K562 (cell line): ENCODE measurements at regions not wholly inside any gene's neighbourhood (a gene's known extent, or its start where the extent isn't known, plus 50 kb on each side); places are given as distances from the start of the nearest gene placed in this dataset.

Source experiments
- CEBPB ChIP-seq: fragments of 450-650 bp; IDR thresholded peaks from 2 replicates; pipeline ENCODE4 v1.6.1; 2016; ENCODE audit warnings: missing genetic modification characterization, missing compliant biosample characterization
- ELF2 ChIP-seq: fragments of 250-450 bp; sonication (Bioruptor Pico); IDR thresholded peaks from 2 replicates; pipeline ENCODE4 v1.5.0; 2021; ENCODE audit warnings: mild to moderate bottlenecking
- ESRRA ChIP-seq: fragments of 450-650 bp; IDR thresholded peaks from 2 replicates; pipeline ENCODE4 v1.6.1; 2014; ENCODE audit warnings: low read depth, mild to moderate bottlenecking, moderate library complexity, borderline replicate concordance
- JUNB ChIP-seq: fragments of 450-650 bp; formaldehyde crosslinking; conservative IDR thresholded peaks from 2 replicates; pipeline ENCODE4 v1.4.0; 2020; ENCODE audit warnings: mild to moderate bottlenecking
- NR3C1 ChIP-seq: sonication (generic); formaldehyde crosslinking; IDR thresholded peaks from 2 replicates; pipeline ENCODE4 v1.8.1; 2022; ENCODE audit warnings: missing genetic modification reagents
- POLR2AphosphoS5 ChIP-seq: IDR thresholded peaks from 2 replicates; pipeline ENCODE4 v1.6.1; 2011; ENCODE audit warnings: mild to moderate bottlenecking, low read depth, low read length, moderate library complexity; ENCODE audit not compliant: control insufficient read depth, insufficient read depth
- RAD21 ChIP-seq, 2 experiments: fragments of 250-450 bp in 1 of 2; fragments of 450-650 bp in 1 of 2; sonication (Bioruptor Pico) in 1 of 2; formaldehyde crosslinking in 1 of 2; IDR thresholded peaks in 1 of 2; conservative IDR thresholded peaks in 1 of 2; 2 replicates each; pipeline versions ENCODE4 v1.4.0 to v1.8.0; 2020 to 2022; ENCODE audit warnings: mild to moderate bottlenecking in 2 of 2, moderate library complexity in 1 of 2
- RBM17 ChIP-seq: fragments of 200-400 bp; formaldehyde crosslinking; IDR thresholded peaks from 2 replicates; pipeline ENCODE4 v1.6.1; 2017; ENCODE audit warnings: low read depth, mild to moderate bottlenecking, low read length, borderline replicate concordance
- ZNF24 ChIP-seq: fragments of 450-650 bp; IDR thresholded peaks from 2 replicates; pipeline ENCODE4 v1.6.1; 2016
- TF ChIP-seq, protein P1 (sequence below): fragments of 450-650 bp; formaldehyde crosslinking; IDR thresholded peaks from 2 replicates; pipeline ENCODE4 v1.4.0; 2022; ENCODE audit warnings: missing genetic modification characterization
- TF ChIP-seq, protein P2 (sequence below), 2 experiments: fragments of 450-650 bp in 1 of 2; sonication (generic) in 1 of 2; formaldehyde crosslinking in 1 of 2; IDR thresholded peaks; 2 replicates each; pipeline versions ENCODE4 v1.7.1 to v1.9.0; 2016 to 2022; ENCODE audit warnings: inconsistent platforms in 1 of 2, mild to moderate bottlenecking in 1 of 2, missing genetic modification reagents in 1 of 2
- TF ChIP-seq, protein P3 (sequence below), 3 experiments: IDR thresholded peaks in 2 of 3; conservative IDR thresholded peaks in 1 of 3; 2 replicates each; pipeline ENCODE4 v1.5.1; 2011 to 2012; ENCODE audit warnings: low read length in 3 of 3, mild to moderate bottlenecking in 3 of 3, control low read depth in 2 of 3, improper control_type of control experiment in 1 of 3, inconsistent platforms in 1 of 3, low read depth in 1 of 3, mixed read lengths in 1 of 3, moderate library complexity in 1 of 3; ENCODE audit not compliant: insufficient read depth in 2 of 3

DNA sequence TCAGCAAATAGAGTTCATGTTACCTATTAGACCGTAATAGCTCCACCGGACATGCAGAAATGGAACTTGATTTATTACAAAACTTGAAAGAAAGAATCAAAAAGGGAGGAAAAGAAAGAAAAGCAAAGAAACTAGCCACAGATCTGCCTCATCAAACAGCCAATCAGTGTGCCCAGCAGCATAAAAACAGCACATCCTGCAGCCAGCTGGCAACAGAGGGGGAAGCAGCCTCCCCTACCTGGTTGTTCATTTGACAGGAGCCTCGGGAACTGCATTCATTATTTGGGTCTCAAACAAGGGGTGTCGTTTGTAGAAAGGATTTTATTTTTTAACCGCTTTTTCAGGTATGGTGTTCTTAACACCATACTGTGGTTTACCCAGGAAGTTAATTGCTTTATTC lies 181.5 kb upstream of the TOPAZ1 start:
- TF ChIP-seq ZNF24 = no peak
- TF ChIP-seq, protein P1, sequence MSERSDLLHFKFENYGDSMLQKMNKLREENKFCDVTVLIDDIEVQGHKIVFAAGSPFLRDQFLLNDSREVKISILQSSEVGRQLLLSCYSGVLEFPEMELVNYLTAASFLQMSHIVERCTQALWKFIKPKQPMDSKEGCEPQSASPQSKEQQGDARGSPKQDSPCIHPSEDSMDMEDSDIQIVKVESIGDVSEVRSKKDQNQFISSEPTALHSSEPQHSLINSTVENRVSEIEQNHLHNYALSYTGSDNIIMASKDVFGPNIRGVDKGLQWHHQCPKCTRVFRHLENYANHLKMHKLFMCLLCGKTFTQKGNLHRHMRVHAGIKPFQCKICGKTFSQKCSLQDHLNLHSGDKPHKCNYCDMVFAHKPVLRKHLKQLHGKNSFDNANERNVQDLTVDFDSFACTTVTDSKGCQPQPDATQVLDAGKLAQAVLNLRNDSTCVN (CRISPR knock-in tag) = no peak
- no peak for TF ChIP-seq ELF2 (CRISPR knock-in tag)
- no peak for TF ChIP-seq POLR2AphosphoS5
- TF ChIP-seq RAD21 (CRISPR knock-in tag; conservative IDR thresholded peaks at IDR 0.05 in 1 of 2, IDR thresholded peaks at IDR 0.05 in 1 of 2) = no peak
- TF ChIP-seq CEBPB (tag) = no peak
- TF ChIP-seq ESRRA = no peak
- no peak for TF ChIP-seq RBM17
- no peak for TF ChIP-seq JUNB
- TF ChIP-seq, protein P2, sequence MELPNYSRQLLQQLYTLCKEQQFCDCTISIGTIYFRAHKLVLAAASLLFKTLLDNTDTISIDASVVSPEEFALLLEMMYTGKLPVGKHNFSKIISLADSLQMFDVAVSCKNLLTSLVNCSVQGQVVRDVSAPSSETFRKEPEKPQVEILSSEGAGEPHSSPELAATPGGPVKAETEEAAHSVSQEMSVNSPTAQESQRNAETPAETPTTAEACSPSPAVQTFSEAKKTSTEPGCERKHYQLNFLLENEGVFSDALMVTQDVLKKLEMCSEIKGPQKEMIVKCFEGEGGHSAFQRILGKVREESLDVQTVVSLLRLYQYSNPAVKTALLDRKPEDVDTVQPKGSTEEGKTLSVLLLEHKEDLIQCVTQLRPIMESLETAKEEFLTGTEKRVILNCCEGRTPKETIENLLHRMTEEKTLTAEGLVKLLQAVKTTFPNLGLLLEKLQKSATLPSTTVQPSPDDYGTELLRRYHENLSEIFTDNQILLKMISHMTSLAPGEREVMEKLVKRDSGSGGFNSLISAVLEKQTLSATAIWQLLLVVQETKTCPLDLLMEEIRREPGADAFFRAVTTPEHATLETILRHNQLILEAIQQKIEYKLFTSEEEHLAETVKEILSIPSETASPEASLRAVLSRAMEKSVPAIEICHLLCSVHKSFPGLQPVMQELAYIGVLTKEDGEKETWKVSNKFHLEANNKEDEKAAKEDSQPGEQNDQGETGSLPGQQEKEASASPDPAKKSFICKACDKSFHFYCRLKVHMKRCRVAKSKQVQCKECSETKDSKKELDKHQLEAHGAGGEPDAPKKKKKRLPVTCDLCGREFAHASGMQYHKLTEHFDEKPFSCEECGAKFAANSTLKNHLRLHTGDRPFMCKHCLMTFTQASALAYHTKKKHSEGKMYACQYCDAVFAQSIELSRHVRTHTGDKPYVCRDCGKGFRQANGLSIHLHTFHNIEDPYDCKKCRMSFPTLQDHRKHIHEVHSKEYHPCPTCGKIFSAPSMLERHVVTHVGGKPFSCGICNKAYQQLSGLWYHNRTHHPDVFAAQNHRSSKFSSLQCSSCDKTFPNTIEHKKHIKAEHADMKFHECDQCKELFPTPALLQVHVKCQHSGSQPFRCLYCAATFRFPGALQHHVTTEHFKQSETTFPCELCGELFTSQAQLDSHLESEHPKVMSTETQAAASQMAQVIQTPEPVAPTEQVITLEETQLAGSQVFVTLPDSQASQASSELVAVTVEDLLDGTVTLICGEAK (IDR thresholded peaks at IDR 0.05) = no peak
- TF ChIP-seq, protein P2 (CRISPR knock-in tag; IDR thresholded peaks at IDR 0.05) = no peak
- TF ChIP-seq NR3C1 (CRISPR knock-in tag) = no peak
- TF ChIP-seq, protein P3, sequence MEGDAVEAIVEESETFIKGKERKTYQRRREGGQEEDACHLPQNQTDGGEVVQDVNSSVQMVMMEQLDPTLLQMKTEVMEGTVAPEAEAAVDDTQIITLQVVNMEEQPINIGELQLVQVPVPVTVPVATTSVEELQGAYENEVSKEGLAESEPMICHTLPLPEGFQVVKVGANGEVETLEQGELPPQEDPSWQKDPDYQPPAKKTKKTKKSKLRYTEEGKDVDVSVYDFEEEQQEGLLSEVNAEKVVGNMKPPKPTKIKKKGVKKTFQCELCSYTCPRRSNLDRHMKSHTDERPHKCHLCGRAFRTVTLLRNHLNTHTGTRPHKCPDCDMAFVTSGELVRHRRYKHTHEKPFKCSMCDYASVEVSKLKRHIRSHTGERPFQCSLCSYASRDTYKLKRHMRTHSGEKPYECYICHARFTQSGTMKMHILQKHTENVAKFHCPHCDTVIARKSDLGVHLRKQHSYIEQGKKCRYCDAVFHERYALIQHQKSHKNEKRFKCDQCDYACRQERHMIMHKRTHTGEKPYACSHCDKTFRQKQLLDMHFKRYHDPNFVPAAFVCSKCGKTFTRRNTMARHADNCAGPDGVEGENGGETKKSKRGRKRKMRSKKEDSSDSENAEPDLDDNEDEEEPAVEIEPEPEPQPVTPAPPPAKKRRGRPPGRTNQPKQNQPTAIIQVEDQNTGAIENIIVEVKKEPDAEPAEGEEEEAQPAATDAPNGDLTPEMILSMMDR (IDR thresholded peaks at IDR 0.05 in 2 of 3, conservative IDR thresholded peaks at IDR 0.05 in 1 of 3; ENCODE audit: insufficient read depth in 2 of 3, low read depth in 1 of 3, low read length in 3 of 3) = no peak
